GM19240 (cell line): ENCODE measurements at regions not wholly inside any gene's neighbourhood (a gene's known extent, or its start where the extent isn't known, plus 50 kb on each side); places are given as distances from the start of the nearest gene placed in this dataset.

Experiments
- DNase-seq: peaks from one replicate; pipeline ENCODE4 v3.0.0; 2011; ENCODE audit warnings: low spot score; ENCODE audit not compliant: insufficient read length

GRCh38 chr2:60100034-60100433 lies 453.4 kb downstream of the BCL11A start:
- DNase-seq, result no peak

- no peak for DNase-seq
Observed at GRCh38 chr2:60098996-60099395, 454.5 kb downstream of the BCL11A start.

- DNase-seq, result no peak
Observed at GRCh38 chr2:60097298-60097697, 456.2 kb downstream of the BCL11A start.

- no peak for DNase-seq
Observed at GRCh38 chr2:60096556-60096955, 456.9 kb downstream of the BCL11A start.

GRCh38 chr2:60095903-60096302 lies 457.6 kb downstream of the BCL11A start:
- DNase-seq, result no peak

GRCh38 chr2:60095202-60095815 lies 458.1 kb downstream of the BCL11A start:
- DNase-seq, result no peak

GRCh38 chr2:60094450-60094929 lies 459.0 kb downstream of the BCL11A start:
- no peak for DNase-seq

GRCh38 chr2:60092781-60093180 lies 460.7 kb downstream of the BCL11A start:
- DNase-seq, result no peak

GRCh38 chr2:60091894-60092293 lies 461.6 kb downstream of the BCL11A start:
- no peak for DNase-seq

GRCh38 chr2:60091266-60091665 lies 462.2 kb downstream of the BCL11A start:
- no peak for DNase-seq

- DNase-seq, result no peak
Observed at GRCh38 chr2:60079562-60079961, 473.9 kb downstream of the BCL11A start.

GRCh38 chr2:60075048-60075447 lies 478.4 kb downstream of the BCL11A start:
- no peak for DNase-seq

GRCh38 chr2:60073201-60073600 lies 480.3 kb downstream of the BCL11A start:
- no peak for DNase-seq

GRCh38 chr2:60072609-60073008 lies 480.8 kb downstream of the BCL11A start:
- DNase-seq, result no peak

GRCh38 chr2:60071490-60071831 lies 482.0 kb downstream of the BCL11A start:
- DNase-seq, result no peak

- no peak for DNase-seq
Observed at GRCh38 chr2:60070736-60071489, 482.5 kb downstream of the BCL11A start.

- DNase-seq, result no peak
Observed at GRCh38 chr2:60070196-60070595, 483.3 kb downstream of the BCL11A start.

GRCh38 chr2:60068755-60069154 lies 484.7 kb downstream of the BCL11A start:
- no peak for DNase-seq

- DNase-seq, result no peak
Observed at GRCh38 chr2:60067006-60067405, 486.4 kb downstream of the BCL11A start.

- DNase-seq, result no peak
Observed at GRCh38 chr2:60066096-60066839, 487.2 kb downstream of the BCL11A start.

- DNase-seq, result no peak
Observed at GRCh38 chr2:60064687-60065389, 488.6 kb downstream of the BCL11A start.

GRCh38 chr2:60058781-60059180 lies 494.7 kb downstream of the BCL11A start:
- no peak for DNase-seq
